GM12873 (cell line): ENCODE measurements at regions not wholly inside any gene's neighbourhood (a gene's known extent, or its start where the extent isn't known, plus 50 kb on each side); places are given as distances from the start of the nearest gene placed in this dataset.
A peak's percentile ranks its signal among the peaks of the same experiment; 100 is the strongest.

ENCODE experiments used
- TF ChIP-seq, protein P1 (sequence below): IDR thresholded peaks from 2 replicates; pipeline ENCODE4 v1.5.1; 2012; ENCODE audit warnings: low read depth, mild to moderate bottlenecking, moderate library complexity, low read length, control low read depth; ENCODE audit not compliant: insufficient read depth; ENCODE audit errors: missing control alignments

DNA sequence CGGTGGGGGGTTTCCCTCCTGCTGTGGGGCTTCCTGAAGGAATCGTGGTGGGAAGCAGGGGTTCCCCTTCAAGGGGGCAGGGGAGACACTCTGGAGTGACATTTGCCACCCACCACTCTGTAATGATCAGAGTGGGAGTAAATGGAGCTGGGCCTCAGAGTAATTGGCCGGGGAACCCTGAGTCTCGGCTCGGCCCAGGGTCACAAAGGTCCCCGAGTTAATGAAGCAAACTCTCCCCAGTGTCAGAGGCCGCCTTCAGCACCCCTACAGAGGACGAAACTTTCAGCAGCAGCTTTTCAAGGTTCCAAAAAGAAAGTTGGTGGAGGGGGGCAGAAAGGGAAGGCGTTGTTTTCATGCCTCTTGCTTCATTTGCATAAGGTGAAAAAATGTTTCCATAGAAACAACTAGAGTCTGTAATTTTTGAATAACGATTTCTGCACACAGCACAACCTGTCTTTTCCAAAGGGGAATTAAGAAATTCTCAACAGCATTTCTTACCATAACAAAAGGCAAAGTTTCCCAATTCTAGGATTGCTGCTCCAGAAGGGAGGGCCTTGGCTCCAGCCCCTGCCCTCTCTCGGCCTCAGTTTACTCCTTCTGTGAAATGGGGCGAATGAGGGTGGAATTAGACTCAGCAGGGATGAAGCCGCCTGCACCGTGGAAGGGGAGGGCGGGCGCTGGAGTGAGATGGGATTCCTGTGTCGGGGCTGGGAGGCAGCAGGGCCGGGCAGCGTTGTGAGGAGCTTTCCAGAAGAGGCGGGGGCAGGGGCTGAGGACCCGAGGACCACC lies 67.0 kb upstream of the BEGAIN start:
- TF ChIP-seq, protein P1, sequence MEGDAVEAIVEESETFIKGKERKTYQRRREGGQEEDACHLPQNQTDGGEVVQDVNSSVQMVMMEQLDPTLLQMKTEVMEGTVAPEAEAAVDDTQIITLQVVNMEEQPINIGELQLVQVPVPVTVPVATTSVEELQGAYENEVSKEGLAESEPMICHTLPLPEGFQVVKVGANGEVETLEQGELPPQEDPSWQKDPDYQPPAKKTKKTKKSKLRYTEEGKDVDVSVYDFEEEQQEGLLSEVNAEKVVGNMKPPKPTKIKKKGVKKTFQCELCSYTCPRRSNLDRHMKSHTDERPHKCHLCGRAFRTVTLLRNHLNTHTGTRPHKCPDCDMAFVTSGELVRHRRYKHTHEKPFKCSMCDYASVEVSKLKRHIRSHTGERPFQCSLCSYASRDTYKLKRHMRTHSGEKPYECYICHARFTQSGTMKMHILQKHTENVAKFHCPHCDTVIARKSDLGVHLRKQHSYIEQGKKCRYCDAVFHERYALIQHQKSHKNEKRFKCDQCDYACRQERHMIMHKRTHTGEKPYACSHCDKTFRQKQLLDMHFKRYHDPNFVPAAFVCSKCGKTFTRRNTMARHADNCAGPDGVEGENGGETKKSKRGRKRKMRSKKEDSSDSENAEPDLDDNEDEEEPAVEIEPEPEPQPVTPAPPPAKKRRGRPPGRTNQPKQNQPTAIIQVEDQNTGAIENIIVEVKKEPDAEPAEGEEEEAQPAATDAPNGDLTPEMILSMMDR: no peak

DNA sequence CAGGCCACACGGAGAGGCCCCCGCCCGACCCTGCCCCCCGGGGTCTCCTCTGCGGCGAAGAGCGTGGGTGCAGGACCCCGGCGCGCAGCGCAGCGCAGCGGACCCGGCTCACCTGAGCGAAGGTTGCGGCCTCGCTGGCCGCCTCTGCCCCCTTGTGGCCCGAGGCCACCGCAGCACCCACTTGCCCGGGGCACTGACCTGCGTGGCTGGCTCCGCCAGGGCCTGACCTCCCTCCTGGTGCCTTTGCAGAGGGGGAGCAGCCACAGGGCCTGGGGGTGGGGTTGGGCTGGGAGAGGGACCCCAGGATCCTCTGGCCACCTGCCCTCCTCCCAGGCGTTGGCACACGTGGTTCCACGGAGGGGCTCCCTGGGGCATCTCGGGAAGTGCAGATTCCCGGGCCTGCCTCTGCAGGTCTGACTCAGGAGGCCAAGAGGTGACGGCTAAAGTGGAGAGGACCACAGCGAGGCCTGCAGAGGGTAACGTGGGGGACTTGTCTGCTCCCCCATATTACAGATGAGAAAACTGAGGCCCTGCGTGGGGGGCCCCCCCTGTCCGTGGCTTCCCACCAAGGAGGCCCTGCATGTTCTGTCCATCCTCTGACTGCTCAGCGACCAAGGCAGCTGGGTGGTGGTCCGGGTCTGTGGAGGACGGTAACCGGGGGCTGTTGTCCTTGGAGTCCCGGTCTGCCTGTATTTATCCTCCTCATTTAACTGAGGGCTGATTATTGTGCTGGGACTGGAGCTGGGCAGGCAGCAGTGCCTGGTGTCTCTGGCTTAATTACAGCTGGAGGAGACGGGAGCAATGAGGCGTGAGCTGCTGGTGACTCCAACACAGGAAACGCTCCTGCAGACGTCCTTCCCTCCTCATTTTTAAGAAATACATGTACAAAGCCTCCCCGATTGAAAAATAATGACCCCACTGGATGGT lies 67.9 kb upstream of the BEGAIN start:
- TF ChIP-seq, protein P1: peak; percentile 79

DNA sequence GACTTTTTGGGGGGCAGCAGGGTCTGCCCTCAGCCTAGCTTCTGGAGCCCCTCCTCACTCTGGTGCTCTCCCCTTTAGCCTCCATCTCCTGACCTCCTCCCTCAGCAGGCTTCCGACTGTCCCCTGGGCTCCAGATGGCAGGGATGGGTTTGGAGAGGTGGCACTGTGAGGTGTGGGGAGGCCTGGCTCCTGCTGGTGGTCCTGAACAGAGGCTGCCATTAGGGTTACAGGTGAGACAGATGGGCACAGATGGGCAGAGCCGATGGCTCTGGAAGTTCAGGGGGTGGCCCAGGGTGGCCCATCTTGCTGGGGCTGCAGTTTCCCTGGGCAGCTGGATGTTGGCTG lies 68.5 kb upstream of the BEGAIN start:
- TF ChIP-seq, protein P1: no peak

DNA sequence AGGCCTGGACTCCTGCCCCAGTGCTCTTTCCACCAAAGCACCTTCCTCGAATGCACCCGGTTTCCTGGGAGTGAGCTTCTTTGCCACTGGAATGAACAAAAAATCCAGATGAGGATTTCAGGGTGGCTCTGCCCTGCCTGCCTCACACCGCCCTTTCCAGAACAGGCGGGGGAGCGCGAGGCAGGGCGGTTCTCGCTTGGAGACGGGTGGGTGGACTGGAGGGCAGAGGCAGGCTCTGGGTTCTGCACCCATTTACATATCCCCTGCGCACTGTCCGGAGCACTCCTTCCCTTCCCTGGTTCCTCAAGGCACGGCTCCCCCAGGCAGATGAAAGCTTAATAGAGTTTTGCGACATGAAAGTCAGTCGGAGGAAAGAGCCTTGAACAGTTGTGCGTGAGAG lies 69.7 kb upstream of the DLK1 start:
- TF ChIP-seq, protein P1: no peak

DNA sequence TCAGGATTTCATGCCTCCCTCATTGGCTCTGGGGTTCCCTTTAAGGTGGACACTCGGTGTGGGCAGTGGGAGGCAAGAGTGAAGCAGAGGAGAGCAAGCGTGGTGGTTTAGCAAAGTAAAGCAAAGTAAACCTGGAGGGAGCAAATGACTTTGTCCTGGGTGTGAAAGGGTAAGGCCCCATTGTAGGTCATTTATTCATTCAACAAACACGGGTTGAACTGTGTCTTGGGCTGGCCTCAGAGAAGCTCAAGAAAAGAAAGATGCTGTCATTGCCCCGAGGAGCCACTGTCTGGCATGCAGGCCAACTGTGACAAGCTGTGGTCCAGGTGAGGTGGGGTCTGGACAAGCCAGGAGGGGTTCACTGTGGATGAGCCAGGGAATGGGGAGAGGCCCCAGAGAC lies 68.9 kb upstream of the DLK1 start:
- TF ChIP-seq, protein P1: no peak

DNA sequence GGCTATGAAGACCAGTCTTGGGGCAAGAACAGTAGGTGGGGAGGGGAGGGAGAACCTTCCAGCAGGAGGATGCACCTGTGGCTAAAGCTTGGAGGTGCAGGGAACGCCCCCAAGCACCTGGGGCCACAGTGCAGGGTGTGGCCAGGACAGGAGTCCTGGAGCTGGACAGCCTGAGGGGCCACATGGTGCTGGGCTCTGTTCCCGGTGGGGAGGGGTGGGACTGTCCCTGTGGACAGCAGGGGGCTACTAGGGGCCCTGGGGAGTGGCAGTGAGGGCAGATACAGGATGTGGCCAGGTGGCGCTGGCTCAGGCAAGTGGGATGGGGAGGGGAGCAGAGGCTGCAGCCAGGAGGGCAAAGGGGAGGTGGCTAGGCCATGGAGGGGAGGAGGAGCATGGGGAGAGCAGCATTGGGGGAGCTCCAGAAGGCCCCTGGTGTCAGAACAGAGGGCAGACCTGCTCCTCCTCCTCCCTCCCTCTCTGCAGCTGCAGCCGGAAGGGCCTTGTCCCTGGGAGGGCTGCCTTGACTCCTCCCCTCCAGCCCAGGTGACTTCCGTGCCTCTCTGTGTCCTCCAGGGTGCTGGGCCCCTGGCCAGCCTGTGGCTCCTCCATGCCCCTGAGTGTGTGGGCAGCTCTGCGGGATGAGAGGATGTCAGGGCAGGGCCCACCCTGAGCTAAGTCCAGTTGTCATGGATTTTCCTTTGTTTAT lies 68.4 kb upstream of the DLK1 start:
- TF ChIP-seq, protein P1: no peak
